ENCODE measurements at regions not wholly inside any gene's neighbourhood (a gene's known extent, or its start where the extent isn't known, plus 50 kb on each side); places are given as distances from the start of the nearest gene placed in this dataset.

DNA sequence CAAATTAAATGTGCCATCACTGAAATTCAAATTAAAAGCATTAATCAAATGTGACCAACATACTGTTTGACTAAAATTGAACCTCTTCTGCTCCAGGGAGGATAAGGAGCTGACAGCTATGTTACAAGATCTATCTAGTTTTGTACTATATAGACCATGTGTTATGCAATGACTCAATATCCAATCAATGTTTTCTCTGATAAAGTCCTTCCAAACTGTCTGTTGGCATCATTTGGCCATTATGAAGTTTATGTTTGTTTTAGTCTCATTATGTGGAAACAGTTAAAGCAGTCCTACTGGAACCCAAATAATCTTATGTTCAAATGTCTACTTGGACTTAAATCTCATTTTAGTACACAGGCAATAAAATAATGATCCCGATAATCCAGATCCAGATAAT is 267.0 kb upstream of the THBS1 start:
- TF ChIP-seq CTCF (IDR thresholded peaks at IDR 0.05; ENCODE audit: insufficient read depth, low read length, poor library complexity, severe bottlenecking), result no peak
- TF ChIP-seq EZH2phosphoT487 (conservative IDR thresholded peaks at IDR 0.05; ENCODE audit: low read length), result no peak

Measured in SU-DHL-6 (cell line).